ENCODE measurements at regions not wholly inside any gene's neighbourhood (a gene's known extent, or its start where the extent isn't known, plus 50 kb on each side); places are given as distances from the start of the nearest gene placed in this dataset.

DNA sequence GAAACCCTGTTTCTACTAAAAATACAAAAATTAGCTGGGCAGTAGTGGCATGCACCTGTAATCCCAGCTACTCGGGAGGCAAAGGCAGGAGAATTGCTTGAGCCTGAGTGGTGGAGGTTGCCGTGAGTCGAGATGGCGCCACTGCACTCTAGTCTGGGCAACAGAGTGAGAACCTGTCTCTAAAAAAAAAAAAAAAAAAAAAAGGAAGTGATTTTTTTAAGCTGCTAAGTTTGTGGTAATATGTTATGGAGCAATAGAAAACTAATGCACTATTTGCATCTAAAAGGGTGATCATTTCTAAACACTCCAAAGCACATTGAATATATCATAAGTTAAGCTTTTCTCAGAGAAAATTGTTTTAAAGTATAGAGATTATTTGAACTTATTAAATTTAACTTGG lies 244.8 kb upstream of the SPAG17 start:
- TF ChIP-seq POLR2A (IDR thresholded peaks at IDR 0.05), result no peak
- TF ChIP-seq, protein P1, sequence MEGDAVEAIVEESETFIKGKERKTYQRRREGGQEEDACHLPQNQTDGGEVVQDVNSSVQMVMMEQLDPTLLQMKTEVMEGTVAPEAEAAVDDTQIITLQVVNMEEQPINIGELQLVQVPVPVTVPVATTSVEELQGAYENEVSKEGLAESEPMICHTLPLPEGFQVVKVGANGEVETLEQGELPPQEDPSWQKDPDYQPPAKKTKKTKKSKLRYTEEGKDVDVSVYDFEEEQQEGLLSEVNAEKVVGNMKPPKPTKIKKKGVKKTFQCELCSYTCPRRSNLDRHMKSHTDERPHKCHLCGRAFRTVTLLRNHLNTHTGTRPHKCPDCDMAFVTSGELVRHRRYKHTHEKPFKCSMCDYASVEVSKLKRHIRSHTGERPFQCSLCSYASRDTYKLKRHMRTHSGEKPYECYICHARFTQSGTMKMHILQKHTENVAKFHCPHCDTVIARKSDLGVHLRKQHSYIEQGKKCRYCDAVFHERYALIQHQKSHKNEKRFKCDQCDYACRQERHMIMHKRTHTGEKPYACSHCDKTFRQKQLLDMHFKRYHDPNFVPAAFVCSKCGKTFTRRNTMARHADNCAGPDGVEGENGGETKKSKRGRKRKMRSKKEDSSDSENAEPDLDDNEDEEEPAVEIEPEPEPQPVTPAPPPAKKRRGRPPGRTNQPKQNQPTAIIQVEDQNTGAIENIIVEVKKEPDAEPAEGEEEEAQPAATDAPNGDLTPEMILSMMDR (IDR thresholded peaks at IDR 0.05), result no peak
